ENCODE measurements at regions not wholly inside any gene's neighbourhood (a gene's known extent, or its start where the extent isn't known, plus 50 kb on each side); places are given as distances from the start of the nearest gene placed in this dataset.
A peak's percentile ranks its signal among the peaks of the same experiment; 100 is the strongest.

- DNase-seq = no peak
Measured at GRCh38 chr4:111631215-111631999, 513.8 kb upstream of the FAM241A start.

- DNase-seq = no peak
Measured at GRCh38 chr4:111632641-111633151, 512.6 kb upstream of the FAM241A start.

GRCh38 chr4:111633663-111634266, 511.5 kb upstream of the FAM241A start:
- DNase-seq = no peak

- DNase-seq = no peak
Measured at GRCh38 chr4:111635646-111636045, 509.6 kb upstream of the FAM241A start.

GRCh38 chr4:111636961-111637585, 508.2 kb upstream of the FAM241A start:
- DNase-seq = no peak

- no peak for DNase-seq
Measured at GRCh38 chr4:111639120-111639690, 506.0 kb upstream of the FAM241A start.

- no peak for DNase-seq
Measured at GRCh38 chr4:111639876-111640275, 505.4 kb upstream of the FAM241A start.

- peak; percentile 71 for DNase-seq
Measured at GRCh38 chr4:111641813-111642579, 503.3 kb upstream of the FAM241A start.

GRCh38 chr4:111648056-111648455, 497.2 kb upstream of the FAM241A start:
- DNase-seq = no peak

- DNase-seq = no peak
Measured at GRCh38 chr4:111649308-111649707, 495.9 kb upstream of the FAM241A start.

GRCh38 chr4:111650146-111650545, 495.1 kb upstream of the FAM241A start:
- no peak for DNase-seq

GRCh38 chr4:111650674-111651086, 494.6 kb upstream of the FAM241A start:
- no peak for DNase-seq

- no peak for DNase-seq
Measured at GRCh38 chr4:111652236-111652635, 493.0 kb upstream of the FAM241A start.

GRCh38 chr4:111652986-111653385, 492.3 kb upstream of the FAM241A start:
- no peak for DNase-seq

- DNase-seq = no peak
Measured at GRCh38 chr4:111662496-111662895, 482.8 kb upstream of the FAM241A start.

GRCh38 chr4:111664308-111664945, 480.8 kb upstream of the FAM241A start:
- DNase-seq = no peak

- no peak for DNase-seq
Measured at GRCh38 chr4:111666826-111667360, 478.4 kb upstream of the FAM241A start.

- no peak for DNase-seq
Measured at GRCh38 chr4:111671756-111672155, 473.5 kb upstream of the FAM241A start.

GRCh38 chr4:111675746-111676145, 469.5 kb upstream of the FAM241A start:
- DNase-seq = no peak

GRCh38 chr4:111676533-111676932, 468.7 kb upstream of the FAM241A start:
- no peak for DNase-seq

- DNase-seq = no peak
Measured at GRCh38 chr4:111678479-111678878, 466.8 kb upstream of the FAM241A start.

GRCh38 chr4:111678908-111679307, 466.3 kb upstream of the FAM241A start:
- DNase-seq = no peak

All from right hindlimb (tissue), 1 donor.